Kidney (tissue), 13 donors: ENCODE measurements at regions not wholly inside any gene's neighbourhood (a gene's known extent, or its start where the extent isn't known, plus 50 kb on each side); places are given as distances from the start of the nearest gene placed in this dataset.
A peak's percentile ranks its signal among the peaks of the same experiment; 100 is the strongest.
"Not testable (repeated sequence)": the region's sequence is repeated elsewhere in the genome, so short reads cannot be mapped to it uniquely, and the experiment has no call there.

Experiments used
- DNase-seq, 5 donors: peaks; one replicate each; pipeline ENCODE4 v3.0.0-alpha.2; 2013 to 2020
- FAIRE-seq: peaks from 2 replicates; lab custom pipeline; 2012; peaks lifted over from hg19 to GRCh38; lab: Jason Lieb, UNC
- H3K27ac ChIP-seq, 2 donors: one replicate each; pipeline ENCODE4 v1.7.0; 2013; ENCODE audit warnings: low read depth in 2 of 2, low read length in 2 of 2, inconsistent platforms in 1 of 2
- H3K27me3 ChIP-seq: one replicate; pipeline ENCODE4 v1.7.1; 2013; ENCODE audit warnings: low read length, inconsistent platforms; ENCODE audit not compliant: control insufficient read depth, insufficient read depth
- H3K36me3 ChIP-seq, 3 donors: one replicate each; pipeline versions ENCODE4 v1.7.0 to v1.7.1; 2013; ENCODE audit warnings: low read length in 3 of 3, control low read depth in 1 of 3, inconsistent platforms in 1 of 3; ENCODE audit not compliant: insufficient read depth in 3 of 3, control insufficient read depth in 2 of 3
- H3K4me1 ChIP-seq, 3 donors: one replicate each; pipeline versions ENCODE4 v1.7.0 to v1.7.1; 2013; ENCODE audit warnings: low read length in 3 of 3, inconsistent platforms in 1 of 3, low read depth in 1 of 3; ENCODE audit not compliant: control insufficient read depth in 2 of 3, insufficient read depth in 2 of 3
- H3K4me3 ChIP-seq, 3 donors: one replicate each; pipeline versions ENCODE4 v1.7.0 to v1.8.1; 2013; ENCODE audit warnings: low read length in 3 of 3, control low read depth in 1 of 3, inconsistent platforms in 1 of 3
- H3K9ac ChIP-seq, 3 donors: one replicate each; pipeline versions ENCODE4 v1.7.0 to v1.7.1; 2013; ENCODE audit warnings: low read length in 3 of 3, control low read depth in 1 of 3, inconsistent platforms in 1 of 3
- H3K9me3 ChIP-seq, 3 donors: one replicate each; pipeline versions ENCODE4 v1.7.0 to v1.7.1; 2013; ENCODE audit warnings: low read length in 3 of 3, control low read depth in 1 of 3, inconsistent platforms in 1 of 3; ENCODE audit not compliant: control insufficient read depth in 2 of 3, insufficient read depth in 1 of 3
- CTCF ChIP-seq: IDR thresholded peaks from 3 replicates; pipeline ENCODE4 v1.5.1; 2012; ENCODE audit warnings: mild to moderate bottlenecking, moderate library complexity, borderline replicate concordance; ENCODE audit not compliant: insufficient read depth; ENCODE audit errors: extremely low read depth
- intact Hi-C: fragments of 100-400 bp; cut with DNase I; formaldehyde crosslinking; loops from one replicate; pipeline ENCODE4 v1.11.1; 2022
- donor health status: control.
- donor health status: control.
- donor health status: control.
- donor health status: control.
- donor health status: control.
- donor health status: DM: yes; HTN: yes; CAD: no.
- donor health status: Normal renal cell carcinoma (clear cell type).

DNA sequence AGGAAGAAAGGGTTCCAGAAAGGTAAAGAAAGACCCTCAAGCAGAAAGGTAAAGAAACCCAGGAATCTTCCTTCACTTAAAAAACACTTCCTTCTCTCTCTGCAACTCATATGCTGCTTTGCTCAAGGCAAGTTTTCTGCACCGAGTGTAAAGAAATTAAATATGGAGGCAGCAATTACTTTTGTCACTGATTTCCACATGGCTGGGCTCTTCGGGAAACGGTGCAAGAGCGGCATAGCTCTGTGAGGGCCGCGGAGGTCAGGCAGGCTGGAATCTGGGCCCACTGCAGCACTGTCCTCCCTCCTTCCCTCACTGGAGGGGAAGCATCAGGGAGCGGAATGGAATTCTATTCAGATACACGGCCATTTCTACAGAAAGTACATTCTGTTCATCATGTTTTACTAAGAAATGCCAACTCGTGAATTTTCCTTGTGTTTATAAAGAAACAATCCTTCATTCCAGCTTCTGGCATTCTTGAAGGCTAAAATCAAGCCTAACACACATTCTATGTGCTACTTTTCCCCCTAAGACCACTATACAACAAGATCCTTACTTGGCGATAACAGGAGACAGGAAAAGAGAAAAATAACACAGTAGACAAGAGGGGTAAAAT is 212.2 kb downstream of the SIPA1L2 start:
- H3K9me3 ChIP-seq: no peaks in the 10 kb centered on the region
- no peaks in the 10 kb centered on the region for H3K27me3 ChIP-seq
- no peak overlapping the region for H3K27ac ChIP-seq
- no peak overlapping the region for H3K4me3 ChIP-seq
- DNase-seq: peak in 1 of 5 donors; percentile 28
- no peak for FAIRE-seq
- peaks cover 0 to 2% (median 0%) of the 10 kb centered on the region in 3 donors for H3K36me3 ChIP-seq
- no peak overlapping the region for H3K9ac ChIP-seq
- H3K4me1 ChIP-seq: peaks cover 0 to 3% (median 0%) of the 10 kb centered on the region in 3 donors
- intact Hi-C loops: no loop called here
- TF ChIP-seq CTCF: no peak

DNA sequence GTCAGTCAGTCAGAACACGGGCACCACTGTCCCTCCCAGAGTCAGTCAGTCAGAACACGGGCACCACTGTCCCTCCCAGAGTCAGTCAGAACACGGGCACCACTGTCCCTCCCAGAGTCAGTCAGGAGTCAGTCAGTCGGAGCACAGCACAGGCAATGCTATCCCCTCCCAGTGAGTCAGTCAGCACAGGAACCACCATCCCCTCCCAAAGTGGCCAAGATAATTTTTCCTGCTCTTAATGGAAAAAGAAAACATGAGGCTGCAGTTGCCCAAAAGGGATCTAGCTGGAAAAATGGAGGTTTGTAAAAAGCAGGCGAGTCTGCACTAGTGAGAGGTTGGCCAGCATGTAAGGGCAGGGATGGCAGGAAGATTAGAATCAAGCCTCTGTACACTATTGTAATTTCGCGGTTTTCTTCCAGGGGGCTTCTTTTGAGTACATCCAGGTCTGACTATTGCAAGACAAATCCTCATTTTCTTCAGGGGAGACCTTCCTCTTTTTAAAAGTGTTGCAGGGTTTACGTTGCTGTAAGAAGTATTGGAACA is 213.8 kb downstream of the SIPA1L2 start:
- Histone ChIP-seq H3K9me3 (no peaks in the 10 kb centered on the region), H3K36me3 (peaks cover 0 to 2% (median 0%) of the 10 kb centered on the region in 3 donors), H3K27ac (peak overlapping the region in 1 of 2 donors; percentile 33), H3K27me3 (no peaks in the 10 kb centered on the region), H3K9ac (no peak overlapping the region), H3K4me1 (peaks cover 0 to 3% (median 0%) of the 10 kb centered on the region in 3 donors), H3K4me3 (no peak overlapping the region)
- intact Hi-C loops: no loop called here
- DNase-seq (no peak), FAIRE-seq (no peak)
- TF ChIP-seq CTCF: no peak

DNA sequence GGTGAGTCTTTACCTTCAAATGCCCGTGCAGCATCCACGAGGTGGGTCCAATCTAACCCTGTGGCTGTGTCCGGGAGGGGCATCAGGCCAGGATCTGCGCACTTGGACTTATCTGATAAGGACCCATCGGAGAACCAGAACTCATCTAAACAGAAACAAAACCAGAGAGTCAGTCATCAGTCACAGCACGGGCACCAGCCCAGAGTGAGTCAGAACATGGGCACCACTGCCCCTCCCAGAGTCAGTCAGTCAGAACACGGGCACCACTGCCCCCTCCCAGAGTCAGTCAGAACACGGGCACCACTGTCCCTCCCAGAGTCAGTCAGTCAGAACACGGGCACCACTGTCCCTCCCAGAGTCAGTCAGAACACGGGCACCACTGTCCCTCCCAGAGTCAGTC is 214.5 kb downstream of the SIPA1L2 start:
- H3K9ac ChIP-seq, H3K4me3 ChIP-seq, H3K4me1 ChIP-seq, H3K36me3 ChIP-seq, DNase-seq, H3K9me3 ChIP-seq, FAIRE-seq, H3K27ac ChIP-seq, intact Hi-C loops, H3K27me3 ChIP-seq: not testable (repeated sequence)

GRCh38 chr1:232414100-232414499 is 215.8 kb downstream of the SIPA1L2 start:
- Histone ChIP-seq H3K36me3 (no peaks in the 10 kb centered on the region), H3K4me1 (peaks cover 0 to 3% (median 0%) of the 10 kb centered on the region in 3 donors), H3K4me3 (no peak overlapping the region), H3K27ac (no peak overlapping the region), H3K9me3 (peaks cover 0 to 5% (median 4%) of the 10 kb centered on the region in 3 donors), H3K27me3 (no peaks in the 10 kb centered on the region), H3K9ac (no peak overlapping the region)
- no peak for TF ChIP-seq CTCF
- DNase-seq (no peak), FAIRE-seq (no peak)
- intact Hi-C loops: no loop called here
